OCI-LY1 (cell line): ENCODE measurements at regions not wholly inside any gene's neighbourhood (a gene's known extent, or its start where the extent isn't known, plus 50 kb on each side); places are given as distances from the start of the nearest gene placed in this dataset.

Experiments used
- H2AFZ ChIP-seq: fragments of 200-600 bp; sonication (generic), shearing (Covaris generic); 2 replicates; pipeline ENCODE4 v1.6.0; 2014; ENCODE audit warnings: antibody characterized with exemption, mild to moderate bottlenecking, low read length
- H3F3A ChIP-seq: fragments of 200-600 bp; sonication (generic), shearing (Covaris generic); 2 replicates; pipeline ENCODE4 v1.6.0; 2014; ENCODE audit warnings: mild to moderate bottlenecking, antibody characterized with exemption, low read length, moderate library complexity; ENCODE audit not compliant: insufficient read depth
- H3K27ac ChIP-seq: fragments of 200-600 bp; sonication (generic); 2 replicates; pipeline ENCODE4 v1.5.1; 2014; ENCODE audit warnings: low read length, mixed run types, mild to moderate bottlenecking, low read depth; ENCODE audit not compliant: poor library complexity, severe bottlenecking
- H3K27me3 ChIP-seq: fragments of 200-600 bp; sonication (generic); 2 replicates; pipeline ENCODE4 v1.6.0; 2014; ENCODE audit warnings: antibody characterized with exemption, mild to moderate bottlenecking, low read length, moderate library complexity; ENCODE audit not compliant: insufficient read depth
- H3K36me3 ChIP-seq: fragments of 200-600 bp; sonication (generic); 2 replicates; pipeline ENCODE4 v1.6.1; 2014; ENCODE audit warnings: mild to moderate bottlenecking, antibody characterized with exemption, low read length, moderate library complexity, mixed read lengths; ENCODE audit not compliant: insufficient read depth
- H3K4me1 ChIP-seq: fragments of 200-600 bp; sonication (generic); 2 replicates; pipeline ENCODE4 v1.5.1; 2014; ENCODE audit warnings: mild to moderate bottlenecking, low read length, moderate library complexity; ENCODE audit not compliant: insufficient read depth, severe bottlenecking
- H3K4me2 ChIP-seq: fragments of 200-600 bp; sonication (generic), shearing (Covaris generic); 2 replicates; pipeline ENCODE4 v1.6.1; 2014; ENCODE audit warnings: low read length
- H3K4me3 ChIP-seq: fragments of 200-600 bp; sonication (generic); 2 replicates; pipeline ENCODE4 v1.5.1; 2014; ENCODE audit warnings: low read length, low read depth, mild to moderate bottlenecking, mixed read lengths; ENCODE audit not compliant: poor library complexity, severe bottlenecking
- H3K79me2 ChIP-seq: fragments of 200-600 bp; shearing (Covaris generic); 2 replicates; pipeline ENCODE4 v1.6.1; 2016; ENCODE audit warnings: mixed run types, low read length, mixed read lengths; ENCODE audit not compliant: insufficient read depth
- H3K9ac ChIP-seq: fragments of 200-600 bp; sonication (generic), shearing (Covaris generic); 2 replicates; pipeline ENCODE4 v1.6.1; 2014; ENCODE audit warnings: mild to moderate bottlenecking, low read length, mixed read lengths
- H3K9me2 ChIP-seq: fragments of 200-600 bp; sonication (generic), shearing (Covaris generic); 2 replicates; pipeline ENCODE4 v1.6.1; 2014; ENCODE audit warnings: low read depth, mild to moderate bottlenecking, low read length, mixed read lengths
- H3K9me3 ChIP-seq: fragments of 200-600 bp; shearing (Covaris generic); 2 replicates; pipeline ENCODE4 v1.6.1; 2014; ENCODE audit warnings: low read length, mixed read lengths
- H4K20me1 ChIP-seq: fragments of 200-600 bp; sonication (generic), shearing (Covaris generic); 2 replicates; pipeline ENCODE4 v1.6.0; 2016; ENCODE audit warnings: mild to moderate bottlenecking, low read length; ENCODE audit not compliant: insufficient read depth
- EZH2 ChIP-seq: fragments of 200-600 bp; sonication (generic), shearing (Covaris generic); IDR thresholded peaks from 2 replicates; pipeline ENCODE4 v1.8.0; 2017; ENCODE audit warnings: borderline replicate concordance, mixed run types, mild to moderate bottlenecking, antibody characterized with exemption, low read length, moderate library complexity, mixed read lengths
- TF ChIP-seq, protein P1 (sequence below): fragments of 200-600 bp; sonication (generic), shearing (Covaris generic); IDR thresholded peaks from 2 replicates; pipeline ENCODE4 v1.5.1; 2017; ENCODE audit warnings: mild to moderate bottlenecking, antibody characterized with exemption, low read length, moderate library complexity, mixed read lengths

DNA sequence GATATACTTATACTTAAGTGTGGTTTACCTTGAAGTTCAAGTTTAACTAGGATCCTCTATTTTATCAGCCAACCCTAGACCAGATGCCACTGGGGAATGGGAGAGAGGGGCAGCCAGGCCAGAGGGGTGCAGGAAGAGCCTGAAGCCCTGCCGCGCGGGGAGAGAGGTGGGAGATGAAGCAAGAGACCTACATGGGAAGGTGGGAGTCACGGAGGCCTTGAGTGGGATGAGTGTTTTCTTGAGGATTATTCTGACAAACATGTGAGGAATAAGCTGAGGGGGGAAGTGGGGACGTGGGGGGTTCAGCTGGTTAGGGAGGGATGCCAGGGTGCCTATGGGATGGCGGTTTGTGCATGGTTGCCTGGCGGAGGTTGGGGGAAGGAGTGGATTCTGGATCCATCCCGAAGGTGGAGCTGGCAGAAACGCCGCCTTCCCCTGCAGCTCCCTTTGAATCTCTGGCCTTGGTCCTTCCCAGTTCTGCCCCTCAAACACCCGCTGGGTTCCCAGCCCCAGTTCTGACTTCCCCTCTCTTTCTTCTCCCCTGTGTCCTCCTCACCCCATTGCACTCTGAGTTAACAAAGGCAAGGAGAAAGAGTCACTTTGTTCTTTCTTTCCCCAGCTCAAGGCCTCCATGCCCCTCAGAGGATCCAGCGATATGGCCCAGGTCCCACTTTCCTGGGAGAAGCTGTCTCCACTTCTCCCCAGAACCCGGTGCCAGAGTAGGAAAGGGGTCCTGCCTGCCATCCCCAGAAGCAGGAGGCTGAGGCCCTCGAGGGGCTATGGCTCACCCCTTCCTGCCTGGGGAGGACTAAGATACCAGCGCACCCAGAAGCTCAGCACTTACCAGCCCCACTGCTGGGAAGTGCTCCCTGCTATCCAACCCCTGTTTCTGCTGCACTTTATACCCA is 274.2 kb downstream of the UACA start:
- 0 out of 2 replicates have a peak, but pooled peaks cover 6% of the 10 kb centered on the region for H3K27me3 ChIP-seq
- no peak for TF ChIP-seq EZH2
- TF ChIP-seq, protein P1, sequence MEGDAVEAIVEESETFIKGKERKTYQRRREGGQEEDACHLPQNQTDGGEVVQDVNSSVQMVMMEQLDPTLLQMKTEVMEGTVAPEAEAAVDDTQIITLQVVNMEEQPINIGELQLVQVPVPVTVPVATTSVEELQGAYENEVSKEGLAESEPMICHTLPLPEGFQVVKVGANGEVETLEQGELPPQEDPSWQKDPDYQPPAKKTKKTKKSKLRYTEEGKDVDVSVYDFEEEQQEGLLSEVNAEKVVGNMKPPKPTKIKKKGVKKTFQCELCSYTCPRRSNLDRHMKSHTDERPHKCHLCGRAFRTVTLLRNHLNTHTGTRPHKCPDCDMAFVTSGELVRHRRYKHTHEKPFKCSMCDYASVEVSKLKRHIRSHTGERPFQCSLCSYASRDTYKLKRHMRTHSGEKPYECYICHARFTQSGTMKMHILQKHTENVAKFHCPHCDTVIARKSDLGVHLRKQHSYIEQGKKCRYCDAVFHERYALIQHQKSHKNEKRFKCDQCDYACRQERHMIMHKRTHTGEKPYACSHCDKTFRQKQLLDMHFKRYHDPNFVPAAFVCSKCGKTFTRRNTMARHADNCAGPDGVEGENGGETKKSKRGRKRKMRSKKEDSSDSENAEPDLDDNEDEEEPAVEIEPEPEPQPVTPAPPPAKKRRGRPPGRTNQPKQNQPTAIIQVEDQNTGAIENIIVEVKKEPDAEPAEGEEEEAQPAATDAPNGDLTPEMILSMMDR = no peak
- H2AFZ ChIP-seq = no peak overlapping the region
- no peaks in the 10 kb centered on the region for H3K9me2 ChIP-seq
- no peaks in the 10 kb centered on the region for H3F3A ChIP-seq
- H3K4me1 ChIP-seq = peaks cover 16% of the 10 kb centered on the region
- H3K4me2 ChIP-seq = no peak overlapping the region
- no peaks in the 10 kb centered on the region for H3K36me3 ChIP-seq
- no peaks in the 10 kb centered on the region for H3K79me2 ChIP-seq
- H3K27ac ChIP-seq = no peak overlapping the region
- no peaks in the 10 kb centered on the region for H4K20me1 ChIP-seq
- no peak overlapping the region for H3K9ac ChIP-seq
- H3K9me3 ChIP-seq = no peaks in the 10 kb centered on the region
- H3K4me3 ChIP-seq = no peak overlapping the region

DNA sequence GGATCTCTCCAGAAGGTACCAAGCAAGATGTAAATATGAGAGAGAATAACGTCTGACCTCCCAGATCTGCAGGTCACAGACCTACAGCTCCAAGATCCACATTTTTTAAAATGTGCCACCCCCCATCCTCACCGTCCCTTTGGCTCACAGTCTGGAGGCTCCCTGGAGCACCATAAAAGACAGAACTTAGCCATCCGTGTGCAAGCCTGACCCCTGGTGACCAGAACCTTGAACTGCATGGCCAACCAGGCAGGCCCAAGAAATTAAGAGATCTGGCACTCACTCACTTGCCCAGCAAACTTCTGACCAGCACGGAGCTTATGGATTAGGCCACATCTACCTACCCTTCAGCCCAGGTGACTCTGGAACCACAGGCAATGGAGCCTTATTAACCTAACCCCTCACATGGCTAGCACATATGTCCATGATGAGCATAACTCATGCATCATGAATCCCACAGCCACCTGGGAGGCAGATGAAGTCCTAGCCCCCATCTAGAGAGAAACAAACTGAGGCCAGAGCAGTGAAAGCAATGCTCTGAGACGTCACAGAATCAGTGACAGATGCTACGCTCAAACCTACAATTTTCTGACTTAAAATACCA is 275.3 kb downstream of the UACA start:
- H3K27ac ChIP-seq = no peak overlapping the region
- no peak overlapping the region for H3K4me2 ChIP-seq
- no peaks in the 10 kb centered on the region for H3F3A ChIP-seq
- no peaks in the 10 kb centered on the region for H3K9me3 ChIP-seq
- no peaks in the 10 kb centered on the region for H3K9me2 ChIP-seq
- no peaks in the 10 kb centered on the region for H3K36me3 ChIP-seq
- no peak overlapping the region for H3K9ac ChIP-seq
- H3K27me3 ChIP-seq = no peaks in the 10 kb centered on the region
- H4K20me1 ChIP-seq = no peaks in the 10 kb centered on the region
- TF ChIP-seq, protein P1 = peak; percentile 88
- TF ChIP-seq EZH2 = no peak
- no peak overlapping the region for H2AFZ ChIP-seq
- no peak overlapping the region for H3K4me3 ChIP-seq
- H3K79me2 ChIP-seq = no peaks in the 10 kb centered on the region
- H3K4me1 ChIP-seq = peaks cover 16% of the 10 kb centered on the region

DNA sequence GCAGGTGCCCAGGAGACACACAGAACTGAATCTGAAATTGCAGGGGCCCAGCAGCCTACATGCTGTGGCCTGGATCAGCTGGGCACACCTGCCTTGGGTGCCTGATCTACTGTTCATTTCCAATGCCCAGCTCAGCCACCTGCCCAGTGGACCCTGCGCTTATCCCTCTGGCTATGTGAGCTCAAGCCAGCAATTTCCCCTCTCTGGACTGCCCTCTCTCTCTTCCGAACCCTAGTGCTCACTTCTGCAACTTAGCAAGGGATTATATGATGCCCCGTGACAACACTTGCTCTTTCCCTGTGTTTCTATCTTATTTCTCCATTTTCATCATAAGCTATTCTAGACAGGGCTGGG is 276.0 kb downstream of the UACA start:
- H3K79me2 ChIP-seq = no peaks in the 10 kb centered on the region
- H3K9ac ChIP-seq = no peak overlapping the region
- no peaks in the 10 kb centered on the region for H3K27me3 ChIP-seq
- H3F3A ChIP-seq = no peaks in the 10 kb centered on the region
- H3K4me2 ChIP-seq = no peak overlapping the region
- H3K9me3 ChIP-seq = no peaks in the 10 kb centered on the region
- peaks cover 12% of the 10 kb centered on the region for H3K4me1 ChIP-seq
- no peaks in the 10 kb centered on the region for H4K20me1 ChIP-seq
- H3K4me3 ChIP-seq = no peak overlapping the region
- no peak overlapping the region for H2AFZ ChIP-seq
- H3K36me3 ChIP-seq = no peaks in the 10 kb centered on the region
- no peaks in the 10 kb centered on the region for H3K9me2 ChIP-seq
- TF ChIP-seq EZH2 = no peak
- TF ChIP-seq, protein P1 = no peak
- H3K27ac ChIP-seq = no peak overlapping the region
